HUES64 (cell line): ENCODE measurements at regions not wholly inside any gene's neighbourhood (a gene's known extent, or its start where the extent isn't known, plus 50 kb on each side); places are given as distances from the start of the nearest gene placed in this dataset.

Source experiments
- H3K27ac ChIP-seq: 2 replicates; pipeline ENCODE4 v1.7.0; 2013; ENCODE audit warnings: low read depth, low read length, inconsistent platforms
- H3K27me3 ChIP-seq: 2 replicates; pipeline ENCODE4 v1.6.1; 2013; ENCODE audit warnings: mild to moderate bottlenecking, low read length; ENCODE audit not compliant: insufficient read depth
- H3K36me3 ChIP-seq: 2 replicates; pipeline ENCODE4 v1.6.1; 2013; ENCODE audit warnings: mild to moderate bottlenecking, low read length; ENCODE audit not compliant: insufficient read depth
- H3K4me1 ChIP-seq: 2 replicates; pipeline ENCODE4 v1.6.1; 2013; ENCODE audit warnings: mild to moderate bottlenecking, low read length, moderate library complexity; ENCODE audit not compliant: insufficient read depth
- H3K4me3 ChIP-seq: 2 replicates; pipeline ENCODE4 v1.5.1; 2013; ENCODE audit warnings: mild to moderate bottlenecking, low read length, moderate library complexity
- H3K9ac ChIP-seq: 2 replicates; pipeline ENCODE4 v1.6.1; 2013; ENCODE audit warnings: mild to moderate bottlenecking, low read depth, low read length
- H3K9me3 ChIP-seq: 2 replicates; pipeline ENCODE4 v1.6.1; 2013; ENCODE audit warnings: low read depth, low read length; ENCODE audit not compliant: insufficient read depth
- WGBS: fragments of 150-250, 120-280 bp; methylation state at CpG from one replicate; pipeline ENCODE4 v1.1.7; 2013; ENCODE audit warnings: missing lambda C conversion rate; 5-methylcytosine and 5-hydroxymethylcytosine counted together

GRCh38 chr11:116651098-116651736, 121.6 kb downstream of the BUD13 start:
- WGBS = 77% methylated on average over 9 of the region's 9 CpGs
- H3K4me3 ChIP-seq = no peak overlapping the region

GRCh38 chr11:116650052-116650451, 122.7 kb downstream of the BUD13 start:
- H3K9ac ChIP-seq = no peak overlapping the region
- H3K4me3 ChIP-seq = no peak overlapping the region
- 79% methylated on average over 2 of the region's 2 CpGs for WGBS
- H3K9me3 ChIP-seq = peaks cover 5% of the 10 kb centered on the region; the same call in 1 of the 2 replicates
- H3K27me3 ChIP-seq = no peaks in the 10 kb centered on the region
- no peaks in the 10 kb centered on the region for H3K36me3 ChIP-seq
- H3K4me1 ChIP-seq = peaks cover 11% of the 10 kb centered on the region
- no peak overlapping the region for H3K27ac ChIP-seq

More at GRCh38 chr11:116651098-116651736, 121.6 kb downstream of the BUD13 start:
- 0 out of 2 replicates have a peak overlapping the region, but pooled peaks have one; percentile 17 for H3K9ac ChIP-seq
- H3K27ac ChIP-seq = no peak overlapping the region
- no peaks in the 10 kb centered on the region for H3K27me3 ChIP-seq
- H3K36me3 ChIP-seq = no peaks in the 10 kb centered on the region
- peaks cover 11% of the 10 kb centered on the region for H3K4me1 ChIP-seq
- H3K9me3 ChIP-seq = peaks cover 7% of the 10 kb centered on the region; the same call in 1 of the 2 replicates

DNA sequence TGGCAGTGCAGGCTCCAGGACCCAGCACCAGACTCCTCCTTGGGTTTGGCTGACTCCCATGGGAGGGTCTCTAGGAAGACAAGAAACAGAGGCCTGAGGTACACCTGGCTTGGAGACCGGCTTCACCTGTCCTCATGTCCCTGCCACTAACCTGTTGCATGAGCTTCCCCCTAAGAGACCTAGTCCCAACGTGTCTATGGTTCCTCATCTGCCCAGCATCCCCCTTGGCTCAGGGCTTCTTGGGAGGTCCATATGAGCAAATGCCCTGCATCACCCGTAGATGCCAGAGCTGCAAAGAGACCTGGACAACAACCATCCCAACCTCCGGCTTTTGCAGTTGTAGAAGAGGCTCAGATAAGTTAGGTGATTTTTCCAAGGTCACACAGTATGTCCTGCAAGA, 123.5 kb downstream of the BUD13 start:
- Histone ChIP-seq H3K4me3 (no peak overlapping the region), H3K9me3 (no peaks in the 10 kb centered on the region), H3K27ac (no peak overlapping the region), H3K36me3 (no peaks in the 10 kb centered on the region), H3K4me1 (peaks cover 11% of the 10 kb centered on the region), H3K27me3 (no peaks in the 10 kb centered on the region), H3K9ac (no peak overlapping the region)
- 85% methylated on average over 4 of the region's 4 CpGs for WGBS

DNA sequence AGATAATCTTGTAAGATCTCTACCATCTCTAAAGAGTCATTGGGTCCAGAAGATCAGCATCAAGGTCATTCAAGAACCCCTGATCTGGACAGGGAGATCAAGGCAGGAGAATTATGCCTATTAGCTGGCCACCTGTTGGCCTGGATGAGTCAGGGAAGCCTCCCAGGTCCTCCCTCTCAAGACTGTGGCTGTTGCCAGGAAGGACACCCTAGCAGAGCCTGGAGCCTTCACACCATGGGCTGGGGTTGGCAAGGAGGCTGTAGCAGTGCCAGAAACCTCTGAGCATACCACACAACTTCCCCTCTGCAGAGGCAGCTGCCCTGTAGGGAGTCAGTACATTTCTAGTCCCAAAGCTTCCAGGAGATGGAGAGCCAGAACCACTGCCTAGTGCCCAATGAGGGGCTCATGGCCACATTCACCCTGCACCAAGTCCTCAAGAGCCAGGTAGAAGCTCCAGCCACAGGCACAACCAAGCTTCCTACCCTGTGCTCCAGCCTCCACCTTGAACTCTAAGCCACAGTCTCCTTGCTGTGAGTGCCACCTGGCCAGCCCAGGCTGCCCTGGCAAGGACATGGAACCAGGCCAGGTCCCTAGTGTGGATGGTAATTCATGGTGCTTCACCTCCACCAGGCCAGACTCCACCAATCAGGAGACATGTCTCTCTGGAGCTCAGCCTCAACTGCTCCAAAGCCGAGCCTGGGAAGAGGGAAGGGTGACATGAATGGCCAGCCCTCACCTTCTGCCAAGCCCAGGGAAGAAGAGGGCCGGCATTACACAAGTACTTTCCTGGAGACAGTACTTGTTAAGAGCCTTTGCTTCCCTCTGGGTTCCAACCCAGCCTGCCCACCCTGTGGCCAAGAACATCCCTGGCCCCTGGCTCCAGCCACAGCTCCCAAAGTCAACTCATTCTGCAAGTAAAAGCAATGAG, 124.3 kb downstream of the BUD13 start:
- 89% methylated on average over 2 of the region's 2 CpGs for WGBS
- Histone ChIP-seq H3K9me3 (no peaks in the 10 kb centered on the region), H3K27ac (no peak overlapping the region), H3K4me1 (peaks cover 11% of the 10 kb centered on the region), H3K36me3 (no peaks in the 10 kb centered on the region), H3K4me3 (no peak overlapping the region), H3K9ac (no peak overlapping the region), H3K27me3 (no peaks in the 10 kb centered on the region)

DNA sequence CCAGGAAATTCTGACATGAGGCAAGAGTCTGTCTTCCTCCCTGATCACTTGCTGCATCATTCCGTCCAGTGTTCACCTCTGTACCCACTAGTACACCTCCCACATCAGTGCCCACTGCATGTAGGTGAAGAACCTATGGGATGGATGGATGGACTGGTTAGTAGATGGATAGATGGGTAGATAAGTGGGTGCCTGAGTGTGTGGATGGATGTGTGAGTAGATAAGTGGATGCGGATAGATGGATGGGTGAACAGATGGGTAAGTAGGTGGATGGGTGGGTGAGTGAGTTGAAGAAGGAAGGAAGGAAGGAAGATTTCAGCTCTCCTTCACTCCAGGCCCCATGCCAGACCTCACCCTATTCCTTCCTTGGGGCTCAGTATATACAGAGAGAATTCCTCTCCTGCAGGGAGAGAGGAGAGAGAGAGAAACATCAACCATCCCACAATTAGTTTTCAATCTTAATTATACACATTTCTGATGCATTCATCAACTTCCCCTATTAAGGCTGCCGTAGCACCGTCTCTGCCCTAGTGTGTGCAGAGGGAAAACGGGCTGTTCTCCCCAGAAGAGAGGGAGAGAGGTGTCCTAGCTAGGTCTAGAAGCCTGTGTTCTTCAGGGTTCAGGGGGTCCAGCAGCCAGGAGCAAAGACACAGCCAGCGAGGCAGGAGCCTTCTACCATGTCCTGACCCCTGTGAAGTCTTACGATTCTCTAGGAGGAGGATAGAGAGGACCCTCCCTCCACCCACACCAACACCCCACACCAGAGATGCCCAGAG, 125.3 kb downstream of the BUD13 start:
- Histone ChIP-seq H3K4me3 (no peak overlapping the region), H3K9me3 (no peaks in the 10 kb centered on the region), H3K36me3 (no peaks in the 10 kb centered on the region), H3K27me3 (no peaks in the 10 kb centered on the region), H3K9ac (no peak overlapping the region), H3K27ac (no peak overlapping the region), H3K4me1 (peaks cover 11% of the 10 kb centered on the region)
- WGBS = 87% methylated on average over 6 of the region's 7 CpGs

DNA sequence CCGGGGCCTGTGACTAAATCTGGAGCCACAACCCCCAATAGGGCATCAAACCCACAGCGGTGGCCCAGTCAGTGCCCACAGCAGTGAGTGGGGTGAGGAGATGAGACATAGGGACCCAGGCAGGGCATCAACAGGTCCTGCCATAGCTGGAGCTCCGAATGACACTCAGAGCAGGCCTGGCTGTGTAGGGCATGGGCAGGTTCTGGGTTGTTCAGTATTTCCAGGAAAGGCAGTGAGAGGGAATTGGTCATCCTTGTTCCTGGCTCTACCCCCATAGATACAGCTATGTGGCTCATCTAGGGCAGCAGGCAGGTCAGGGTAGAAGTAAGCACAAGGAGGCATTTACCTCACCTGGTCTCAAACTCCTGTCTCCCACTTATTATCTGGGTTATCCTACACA, 126.6 kb downstream of the BUD13 start:
- 89% methylated on average over 3 of the region's 3 CpGs for WGBS
- Histone ChIP-seq H3K4me3 (no peak overlapping the region), H3K9ac (no peak overlapping the region), H3K9me3 (no peaks in the 10 kb centered on the region), H3K36me3 (no peaks in the 10 kb centered on the region), H3K4me1 (peaks cover 1% of the 10 kb centered on the region; the same call in 1 of the 2 replicates), H3K27ac (no peak overlapping the region), H3K27me3 (no peaks in the 10 kb centered on the region)

- Histone ChIP-seq H3K4me3 (no peak overlapping the region), H3K9ac (no peak overlapping the region), H3K36me3 (no peaks in the 10 kb centered on the region), H3K4me1 (no peaks in the 10 kb centered on the region), H3K27ac (no peak overlapping the region), H3K9me3 (no peaks in the 10 kb centered on the region), H3K27me3 (no peaks in the 10 kb centered on the region)
- 67% methylated on average over 4 of the region's 4 CpGs for WGBS
These were observed 127.9 kb downstream of the BUD13 start for GRCh38 chr11:116644941-116645305.

- Histone ChIP-seq H3K27ac (no peak overlapping the region), H3K9ac (no peak overlapping the region), H3K27me3 (no peaks in the 10 kb centered on the region), H3K4me3 (no peak overlapping the region), H3K4me1 (no peaks in the 10 kb centered on the region), H3K9me3 (no peaks in the 10 kb centered on the region), H3K36me3 (no peaks in the 10 kb centered on the region)
- WGBS = 83% methylated on average over 15 of the region's 16 CpGs
These were observed 128.4 kb downstream of the BUD13 start for GRCh38 chr11:116644201-116644940.

DNA sequence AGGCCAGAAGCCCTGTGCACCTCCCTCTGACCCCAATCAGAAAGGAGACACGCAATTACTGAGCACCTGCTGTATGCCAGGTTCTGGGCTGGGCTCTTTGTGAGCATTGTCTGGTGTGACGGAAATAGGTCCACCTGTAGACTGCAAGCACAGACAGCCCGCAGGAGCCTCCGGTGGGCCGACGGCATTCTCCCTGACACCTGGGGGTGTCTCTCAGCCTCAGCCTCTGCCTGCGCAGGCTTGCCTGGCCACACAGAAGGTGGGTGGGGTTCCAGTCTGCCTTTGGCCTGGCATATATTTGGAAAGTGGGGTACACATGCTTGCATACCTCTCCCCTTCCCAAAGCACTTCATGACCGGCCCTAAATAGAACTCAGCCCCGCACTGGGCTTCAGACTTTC, 129.3 kb downstream of the BUD13 start:
- WGBS = 86% methylated on average over 9 of the region's 9 CpGs
- no peaks in the 10 kb centered on the region for H3K36me3 ChIP-seq
- H3K27me3 ChIP-seq = no peaks in the 10 kb centered on the region
- no peak overlapping the region for H3K4me3 ChIP-seq
- H3K27ac ChIP-seq = no peak overlapping the region
- H3K4me1 ChIP-seq = no peaks in the 10 kb centered on the region
- no peak overlapping the region for H3K9ac ChIP-seq
- no peaks in the 10 kb centered on the region for H3K9me3 ChIP-seq

DNA sequence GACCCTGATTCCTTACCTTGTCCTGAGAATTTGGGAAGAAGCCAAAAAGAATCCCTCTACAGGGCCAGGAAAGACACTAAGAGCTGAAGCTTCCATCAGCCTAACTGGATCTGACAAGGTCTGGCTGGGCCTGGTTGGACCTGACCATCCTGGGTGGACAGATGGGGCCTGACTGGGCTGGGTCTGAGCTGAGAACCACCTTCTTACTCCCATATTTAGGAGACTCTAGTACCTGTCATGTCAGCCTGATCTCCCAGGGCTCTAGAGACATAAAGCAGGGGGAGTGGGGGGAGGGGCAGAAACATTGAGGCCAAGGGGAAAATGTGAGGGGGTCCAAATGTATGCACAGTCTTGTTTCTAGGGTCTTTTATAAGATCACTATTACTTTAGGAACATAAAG, 129.9 kb downstream of the BUD13 start:
- Histone ChIP-seq H3K9ac (no peak overlapping the region), H3K36me3 (no peaks in the 10 kb centered on the region), H3K27ac (no peak overlapping the region), H3K9me3 (no peaks in the 10 kb centered on the region), H3K27me3 (no peaks in the 10 kb centered on the region), H3K4me1 (no peaks in the 10 kb centered on the region), H3K4me3 (no peak overlapping the region)
